H9 (cell line): ENCODE measurements at regions not wholly inside any gene's neighbourhood (a gene's known extent, or its start where the extent isn't known, plus 50 kb on each side); places are given as distances from the start of the nearest gene placed in this dataset.

Experiments used
- DNase-seq: peaks from one replicate; pipeline ENCODE4 v3.0.0-alpha.2; 2017
- H2AFZ ChIP-seq: one replicate; pipeline ENCODE4 v1.6.1; 2013; ENCODE audit warnings: mild to moderate bottlenecking, low read length, control low read depth, moderate library complexity
- H2AK5ac ChIP-seq: 2 replicates; pipeline ENCODE4 v1.6.1; 2013; ENCODE audit warnings: low read length, control low read depth, mixed read lengths; ENCODE audit not compliant: insufficient read length
- H2BK120ac ChIP-seq: one replicate; pipeline ENCODE4 v1.6.1; 2013; ENCODE audit warnings: low read depth, mild to moderate bottlenecking, low read length, control low read depth, inconsistent platforms; ENCODE audit not compliant: poor library complexity, severe bottlenecking
- H2BK12ac ChIP-seq: 2 replicates; pipeline ENCODE4 v1.6.1; 2013; ENCODE audit warnings: low read length, control low read depth, mixed read lengths, low read depth; ENCODE audit not compliant: insufficient read length
- H2BK15ac ChIP-seq: 2 replicates; pipeline ENCODE4 v1.6.1; 2013; ENCODE audit warnings: low read depth, low read length, control low read depth
- H2BK20ac ChIP-seq: one replicate; pipeline ENCODE4 v1.6.1; 2013; ENCODE audit warnings: low read depth, mild to moderate bottlenecking, low read length, control low read depth, inconsistent platforms; ENCODE audit not compliant: poor library complexity, severe bottlenecking
- H2BK5ac ChIP-seq: 2 replicates; pipeline ENCODE4 v1.6.1; 2013; ENCODE audit warnings: low read length, control low read depth, mixed read lengths; ENCODE audit not compliant: insufficient read length
- H3K14ac ChIP-seq: 2 replicates; pipeline ENCODE4 v1.6.1; 2013; ENCODE audit warnings: low read length, control low read depth; ENCODE audit not compliant: insufficient read depth
- H3K18ac ChIP-seq: 2 replicates; pipeline ENCODE4 v1.6.1; 2013; ENCODE audit warnings: low read depth, mild to moderate bottlenecking, mixed read lengths, low read length, control low read depth; ENCODE audit not compliant: insufficient read length
- H3K23ac ChIP-seq: 2 replicates; pipeline ENCODE4 v1.6.1; 2013; ENCODE audit warnings: low read length, control low read depth, mixed read lengths, low read depth; ENCODE audit not compliant: insufficient read length
- H3K23me2 ChIP-seq: 2 replicates; pipeline ENCODE4 v1.6.1; 2013; ENCODE audit warnings: low read depth, mild to moderate bottlenecking, mixed read lengths, low read length, control low read depth; ENCODE audit not compliant: insufficient read length, poor library complexity, severe bottlenecking
- H3K27ac ChIP-seq: 2 replicates; pipeline ENCODE4 v1.5.1; 2013; ENCODE audit warnings: low read length, control low read depth, mixed read lengths, low read depth; ENCODE audit not compliant: insufficient read length
- H3K27me3 ChIP-seq: 2 replicates; pipeline ENCODE4 v1.6.1; 2013; ENCODE audit warnings: low read length, control low read depth, inconsistent platforms; ENCODE audit not compliant: insufficient read depth
- H3K4ac ChIP-seq: 2 replicates; pipeline ENCODE4 v1.6.1; 2013; ENCODE audit warnings: low read depth, mild to moderate bottlenecking, control low read depth, inconsistent platforms, low read length, moderate library complexity
- H3K4me1 ChIP-seq: 2 replicates; pipeline ENCODE4 v1.6.1; 2013; ENCODE audit warnings: low read length, control low read depth, inconsistent platforms; ENCODE audit not compliant: insufficient read depth
- H3K4me2 ChIP-seq: 2 replicates; pipeline ENCODE4 v1.6.1; 2013; ENCODE audit warnings: low read length, control low read depth, mixed read lengths; ENCODE audit not compliant: insufficient read length, insufficient read depth
- H3K56ac ChIP-seq: 2 replicates; pipeline ENCODE4 v1.6.1; 2013; ENCODE audit warnings: low read depth, mild to moderate bottlenecking, mixed read lengths, low read length, control low read depth; ENCODE audit not compliant: insufficient read length
- H3K79me1 ChIP-seq: 2 replicates; pipeline ENCODE4 v1.6.1; 2013; ENCODE audit warnings: low read depth, mild to moderate bottlenecking, moderate library complexity, low read length, control low read depth, inconsistent platforms; ENCODE audit not compliant: insufficient read depth, poor library complexity, severe bottlenecking
- H3K79me2 ChIP-seq: 2 replicates; pipeline ENCODE4 v1.6.1; 2013; ENCODE audit warnings: low read length, control low read depth, inconsistent platforms; ENCODE audit not compliant: insufficient read depth
- H3K9ac ChIP-seq: 2 replicates; pipeline ENCODE4 v1.6.1; 2013; ENCODE audit warnings: low read length, control low read depth, mixed read lengths; ENCODE audit not compliant: insufficient read length; ENCODE audit errors: extremely low read depth
- H3K9me3 ChIP-seq: one replicate; pipeline ENCODE4 v1.6.1; 2013; ENCODE audit warnings: low read depth, low read length, inconsistent platforms; ENCODE audit not compliant: control insufficient read depth
- H3T11ph ChIP-seq: one replicate; pipeline ENCODE4 v1.6.1; 2013; ENCODE audit warnings: mild to moderate bottlenecking, low read length, control low read depth, inconsistent platforms
- H4K20me1 ChIP-seq: one replicate; pipeline ENCODE4 v1.6.1; 2013; ENCODE audit not compliant: control insufficient read depth, insufficient read length, insufficient read depth
- H4K5ac ChIP-seq: 2 replicates; pipeline ENCODE4 v1.6.1; 2013; ENCODE audit warnings: low read depth, mild to moderate bottlenecking, mixed read lengths, low read length, control low read depth; ENCODE audit not compliant: insufficient read length
- H4K8ac ChIP-seq: replicated peaks from 2 replicates; pipeline ENCODE4 v1.6.1; 2013; ENCODE audit warnings: low read length, control low read depth, mixed read lengths, low read depth; ENCODE audit not compliant: insufficient read length
- H4K91ac ChIP-seq: 2 replicates; pipeline ENCODE4 v1.6.1; 2013; ENCODE audit warnings: low read depth, mild to moderate bottlenecking, moderate library complexity, mixed read lengths, low read length, control low read depth; ENCODE audit not compliant: insufficient read length
- H3K27ac Mint-ChIP-seq, 3 experiments: 2 replicates in 2 of 3; 3 replicates in 1 of 3; pipeline ENCODE4 v1.8.0; 2020 to 2021; ENCODE audit warnings: mixed read lengths in 3 of 3, mild to moderate bottlenecking in 1 of 3, moderate library complexity in 1 of 3
- H3K27me3 Mint-ChIP-seq: 2 replicates; pipeline ENCODE4 v1.8.0; 2021; ENCODE audit warnings: low read depth, mild to moderate bottlenecking, moderate library complexity, mixed read lengths
- H3K36me3 Mint-ChIP-seq, 3 experiments: 2 replicates in 2 of 3; 3 replicates in 1 of 3; pipeline ENCODE4 v1.8.0; 2020 to 2021; ENCODE audit warnings: low read depth in 3 of 3, mixed read lengths in 3 of 3; ENCODE audit not compliant: insufficient read depth in 1 of 3
- H3K4me1 Mint-ChIP-seq, 2 experiments: 2 replicates each; pipeline ENCODE4 v1.8.0; 2020; ENCODE audit warnings: mixed read lengths in 2 of 2
- H3K4me3 Mint-ChIP-seq, 2 experiments: 2 replicates in 1 of 2; 3 replicates in 1 of 2; pipeline ENCODE4 v1.8.0; 2020 to 2021; ENCODE audit warnings: mild to moderate bottlenecking in 2 of 2, mixed read lengths in 2 of 2, moderate library complexity in 1 of 2
- H3K9me3 Mint-ChIP-seq, 2 experiments: 2 replicates in 1 of 2; 3 replicates in 1 of 2; pipeline ENCODE4 v1.8.0; 2020; ENCODE audit warnings: mild to moderate bottlenecking in 2 of 2, mixed read lengths in 2 of 2, moderate library complexity in 1 of 2
- WGBS: extraction: QIAGEN DNeasy Blood & Tissue Kit; methylation state at CpG from one replicate; pipeline ENCODE4 v1.1.7; 2013; ENCODE audit warnings: missing lambda C conversion rate, low lambda C conversion rate, mixed read lengths; ENCODE audit not compliant: insufficient read length; ENCODE audit errors: extremely low coverage; 5-methylcytosine and 5-hydroxymethylcytosine counted together
- TF ChIP-seq, protein P1 (sequence below): fragments of 200-600 bp; sonication (generic); conservative IDR thresholded peaks from 3 replicates; pipeline ENCODE4 v1.8.0; 2021; ENCODE audit warnings: antibody characterized with exemption, mild to moderate bottlenecking

DNA sequence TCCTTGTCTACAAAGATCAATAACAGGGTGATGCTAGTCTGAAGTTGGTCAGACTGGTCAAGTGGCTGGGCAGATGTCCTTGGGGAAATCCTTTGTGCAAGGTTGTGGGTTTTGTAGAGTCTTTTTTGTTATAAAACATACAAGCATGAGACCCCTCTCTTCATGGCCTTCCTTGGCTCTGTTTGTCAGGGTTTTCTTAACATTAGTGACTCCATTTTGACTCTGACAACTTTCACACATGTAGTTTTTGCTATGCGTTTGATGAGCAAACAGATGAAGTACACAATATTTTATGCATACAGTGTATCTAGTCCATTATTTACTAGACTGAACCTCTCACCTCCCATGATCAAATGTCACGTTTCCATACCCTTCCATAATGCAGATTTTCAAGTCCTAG lies 151.2 kb upstream of the KLF7 start:
- H2AFZ ChIP-seq = no peak overlapping the region
- no peaks in the 10 kb centered on the region; a peak in 1 of 5 replicates for H3K9me3 Mint-ChIP-seq
- H3K56ac ChIP-seq = no peak overlapping the region
- no peaks in the 10 kb centered on the region for H3K36me3 Mint-ChIP-seq
- no peak overlapping the region for H3K27ac ChIP-seq
- no peak overlapping the region for H4K5ac ChIP-seq
- TF ChIP-seq, protein P1, sequence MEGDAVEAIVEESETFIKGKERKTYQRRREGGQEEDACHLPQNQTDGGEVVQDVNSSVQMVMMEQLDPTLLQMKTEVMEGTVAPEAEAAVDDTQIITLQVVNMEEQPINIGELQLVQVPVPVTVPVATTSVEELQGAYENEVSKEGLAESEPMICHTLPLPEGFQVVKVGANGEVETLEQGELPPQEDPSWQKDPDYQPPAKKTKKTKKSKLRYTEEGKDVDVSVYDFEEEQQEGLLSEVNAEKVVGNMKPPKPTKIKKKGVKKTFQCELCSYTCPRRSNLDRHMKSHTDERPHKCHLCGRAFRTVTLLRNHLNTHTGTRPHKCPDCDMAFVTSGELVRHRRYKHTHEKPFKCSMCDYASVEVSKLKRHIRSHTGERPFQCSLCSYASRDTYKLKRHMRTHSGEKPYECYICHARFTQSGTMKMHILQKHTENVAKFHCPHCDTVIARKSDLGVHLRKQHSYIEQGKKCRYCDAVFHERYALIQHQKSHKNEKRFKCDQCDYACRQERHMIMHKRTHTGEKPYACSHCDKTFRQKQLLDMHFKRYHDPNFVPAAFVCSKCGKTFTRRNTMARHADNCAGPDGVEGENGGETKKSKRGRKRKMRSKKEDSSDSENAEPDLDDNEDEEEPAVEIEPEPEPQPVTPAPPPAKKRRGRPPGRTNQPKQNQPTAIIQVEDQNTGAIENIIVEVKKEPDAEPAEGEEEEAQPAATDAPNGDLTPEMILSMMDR = no peak
- no peaks in the 10 kb centered on the region for H3K79me1 ChIP-seq
- H3K23me2 ChIP-seq = no peaks in the 10 kb centered on the region
- no peaks in the 10 kb centered on the region for H3K27me3 ChIP-seq
- H3K4me2 ChIP-seq = no peak overlapping the region
- H3K27ac Mint-ChIP-seq = no peak overlapping the region
- H4K20me1 ChIP-seq = no peaks in the 10 kb centered on the region
- H3K18ac ChIP-seq = no peak overlapping the region
- no peak overlapping the region for H3K14ac ChIP-seq
- no peak overlapping the region for H2BK120ac ChIP-seq
- no CpG with 5 or more reads among the region's 2 CpGs for WGBS
- H2BK15ac ChIP-seq = no peak overlapping the region
- H4K91ac ChIP-seq = no peak overlapping the region
- no peaks in the 10 kb centered on the region for H3K9me3 ChIP-seq
- no peak overlapping the region for H2AK5ac ChIP-seq
- no peak overlapping the region for H3T11ph ChIP-seq
- no peak overlapping the region for H2BK20ac ChIP-seq
- H3K4me1 Mint-ChIP-seq = peaks cover 0 to 2% of the 10 kb centered on the region in 2 experiments; a peak in 1 of 4 replicates
- no peak overlapping the region for H4K8ac ChIP-seq
- H3K4ac ChIP-seq = no peak overlapping the region
- no peak overlapping the region for H2BK12ac ChIP-seq
- DNase-seq = no peak
- H3K4me1 ChIP-seq = no peaks in the 10 kb centered on the region
- H2BK5ac ChIP-seq = no peak overlapping the region
- no peaks in the 10 kb centered on the region; the same call in 1 of the 2 replicates for H3K27me3 Mint-ChIP-seq
- H3K79me2 ChIP-seq = no peaks in the 10 kb centered on the region
- no peak overlapping the region for H3K4me3 Mint-ChIP-seq
- H3K9ac ChIP-seq = no peak overlapping the region
- H3K23ac ChIP-seq = no peak overlapping the region
